ENCODE measurements at regions not wholly inside any gene's neighbourhood (a gene's known extent, or its start where the extent isn't known, plus 50 kb on each side); places are given as distances from the start of the nearest gene placed in this dataset.

DNA sequence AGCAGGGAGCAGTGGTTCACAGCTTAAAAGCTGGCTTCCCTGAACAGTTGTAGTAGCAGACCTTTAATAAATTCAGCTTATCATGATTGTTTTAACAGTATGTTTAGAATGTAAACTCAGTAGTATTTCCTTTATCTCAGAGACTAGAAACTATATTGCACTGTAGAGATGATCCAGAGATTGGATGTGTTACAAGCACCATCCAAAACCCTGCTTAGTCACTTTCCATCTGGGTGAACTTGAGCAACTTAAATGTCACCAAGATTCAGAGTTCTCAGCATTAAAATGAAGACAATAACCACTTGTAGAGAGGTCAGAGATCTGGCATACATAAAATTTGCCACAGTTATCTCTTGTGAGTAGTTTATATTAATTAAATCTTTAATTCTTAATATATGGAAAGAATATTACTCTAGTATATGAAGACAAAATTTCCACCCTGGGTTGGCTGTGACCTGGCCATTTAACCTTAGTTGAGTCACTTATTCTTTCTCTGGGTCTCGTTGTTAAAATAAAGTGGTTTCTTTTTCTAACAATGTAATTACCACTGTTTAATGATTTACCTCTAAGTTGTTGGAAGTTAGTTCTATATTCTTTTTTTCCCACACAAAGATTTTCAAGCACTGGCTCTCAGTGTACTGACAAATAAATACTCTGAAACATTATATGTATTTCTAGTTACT is 239.2 kb upstream of the FKBP1C start:
- ATAC-seq (ENCODE audit: low read depth) (no peak), DNase-seq (ENCODE audit: low spot score) (no peak)
- Histone ChIP-seq H3K27me3 (ENCODE audit: insufficient read depth, poor library complexity, severe bottlenecking) (peaks cover 6% of the 10 kb centered on the region), H3K36me3 (ENCODE audit: low read depth) (no peaks in the 10 kb centered on the region), H3K27ac (ENCODE audit: poor library complexity, severe bottlenecking) (no peak overlapping the region), H3K4me3 (ENCODE audit: severe bottlenecking) (no peak overlapping the region), H3K9me3 (ENCODE audit: severe bottlenecking) (no peaks in the 10 kb centered on the region), H3K4me1 (ENCODE audit: insufficient read depth, poor library complexity, severe bottlenecking) (no peaks in the 10 kb centered on the region)
- TF ChIP-seq, protein P1, sequence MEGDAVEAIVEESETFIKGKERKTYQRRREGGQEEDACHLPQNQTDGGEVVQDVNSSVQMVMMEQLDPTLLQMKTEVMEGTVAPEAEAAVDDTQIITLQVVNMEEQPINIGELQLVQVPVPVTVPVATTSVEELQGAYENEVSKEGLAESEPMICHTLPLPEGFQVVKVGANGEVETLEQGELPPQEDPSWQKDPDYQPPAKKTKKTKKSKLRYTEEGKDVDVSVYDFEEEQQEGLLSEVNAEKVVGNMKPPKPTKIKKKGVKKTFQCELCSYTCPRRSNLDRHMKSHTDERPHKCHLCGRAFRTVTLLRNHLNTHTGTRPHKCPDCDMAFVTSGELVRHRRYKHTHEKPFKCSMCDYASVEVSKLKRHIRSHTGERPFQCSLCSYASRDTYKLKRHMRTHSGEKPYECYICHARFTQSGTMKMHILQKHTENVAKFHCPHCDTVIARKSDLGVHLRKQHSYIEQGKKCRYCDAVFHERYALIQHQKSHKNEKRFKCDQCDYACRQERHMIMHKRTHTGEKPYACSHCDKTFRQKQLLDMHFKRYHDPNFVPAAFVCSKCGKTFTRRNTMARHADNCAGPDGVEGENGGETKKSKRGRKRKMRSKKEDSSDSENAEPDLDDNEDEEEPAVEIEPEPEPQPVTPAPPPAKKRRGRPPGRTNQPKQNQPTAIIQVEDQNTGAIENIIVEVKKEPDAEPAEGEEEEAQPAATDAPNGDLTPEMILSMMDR (IDR thresholded peaks at IDR 0.05; ENCODE audit: poor library complexity, severe bottlenecking): no peak

DNA sequence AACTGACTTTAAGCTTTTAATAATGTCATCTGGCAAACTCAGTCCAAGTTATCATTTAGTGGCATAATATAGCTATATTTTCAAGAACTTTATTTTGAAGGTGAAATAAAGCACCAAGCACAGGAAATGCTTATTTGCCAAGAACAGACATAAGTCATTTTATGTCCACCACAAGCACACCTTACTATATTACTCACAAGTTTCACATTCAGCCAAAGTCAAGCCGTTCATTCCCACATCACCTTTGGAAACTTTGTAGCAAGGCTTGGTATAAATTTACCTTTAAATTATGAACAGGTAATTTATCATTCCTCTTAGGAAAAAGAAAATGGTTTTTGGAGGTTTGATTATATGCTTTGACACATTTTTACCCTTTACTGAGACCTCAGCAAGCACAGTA is 236.8 kb upstream of the FKBP1C start:
- Histone ChIP-seq H3K9me3 (ENCODE audit: severe bottlenecking) (no peaks in the 10 kb centered on the region), H3K4me3 (ENCODE audit: severe bottlenecking) (no peak overlapping the region), H3K27me3 (ENCODE audit: insufficient read depth, poor library complexity, severe bottlenecking) (peaks cover 6% of the 10 kb centered on the region), H3K27ac (ENCODE audit: poor library complexity, severe bottlenecking) (no peak overlapping the region), H3K36me3 (ENCODE audit: low read depth) (no peaks in the 10 kb centered on the region), H3K4me1 (ENCODE audit: insufficient read depth, poor library complexity, severe bottlenecking) (no peaks in the 10 kb centered on the region)
- TF ChIP-seq, protein P1 (IDR thresholded peaks at IDR 0.05; ENCODE audit: poor library complexity, severe bottlenecking): no peak
- ATAC-seq (ENCODE audit: low read depth) (no peak), DNase-seq (ENCODE audit: low spot score) (no peak)

DNA sequence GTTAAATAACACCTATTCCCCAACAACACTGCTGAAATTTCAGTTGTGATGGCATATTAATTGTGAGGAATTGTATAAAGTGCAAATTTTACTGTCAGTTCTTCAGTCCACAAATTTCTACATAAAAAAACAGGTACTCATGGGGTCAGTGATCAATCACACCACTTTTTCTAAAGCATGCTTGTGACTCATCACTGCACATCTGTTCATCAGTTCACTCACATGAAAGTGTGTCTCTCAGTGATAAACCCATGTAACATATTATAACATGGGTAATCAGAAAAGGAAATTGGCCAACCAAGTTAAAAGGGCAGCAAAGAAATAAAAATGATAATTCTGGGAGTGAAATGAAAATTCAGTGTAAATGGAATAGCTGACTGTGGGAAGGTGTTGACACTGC is 234.7 kb upstream of the FKBP1C start:
- no peak for DNase-seq (ENCODE audit: low spot score)
- no peak overlapping the region for H3K4me3 ChIP-seq (ENCODE audit: severe bottlenecking)
- no peak for ATAC-seq (ENCODE audit: low read depth)

DNA sequence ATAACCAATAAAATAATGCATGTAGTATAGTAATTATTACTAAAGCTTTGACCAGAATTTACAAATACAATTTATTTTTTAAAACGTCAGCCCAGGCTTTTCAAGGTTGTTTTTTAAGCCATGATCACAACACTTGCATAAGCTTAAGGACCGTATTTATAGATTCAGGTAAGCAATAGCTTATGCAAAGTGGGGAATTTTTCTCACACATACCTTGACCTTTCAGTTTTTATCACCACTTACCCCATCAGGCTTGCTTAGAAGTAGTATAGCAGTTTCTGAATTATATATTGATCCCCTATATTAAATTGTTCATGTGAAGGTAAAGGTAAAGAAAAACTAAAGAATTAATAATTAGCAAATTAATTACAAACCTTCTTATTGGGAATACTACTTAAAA is 232.3 kb upstream of the FKBP1C start:
- Histone ChIP-seq H3K36me3 (ENCODE audit: low read depth) (no peaks in the 10 kb centered on the region), H3K27ac (ENCODE audit: poor library complexity, severe bottlenecking) (no peak overlapping the region), H3K9me3 (ENCODE audit: severe bottlenecking) (no peaks in the 10 kb centered on the region), H3K27me3 (ENCODE audit: insufficient read depth, poor library complexity, severe bottlenecking) (no peaks in the 10 kb centered on the region), H3K4me1 (ENCODE audit: insufficient read depth, poor library complexity, severe bottlenecking) (no peaks in the 10 kb centered on the region), H3K4me3 (ENCODE audit: severe bottlenecking) (no peak overlapping the region)
- ATAC-seq (ENCODE audit: low read depth) (no peak), DNase-seq (ENCODE audit: low spot score) (no peak)
- TF ChIP-seq, protein P1 (IDR thresholded peaks at IDR 0.05; ENCODE audit: poor library complexity, severe bottlenecking): no peak

More for the DNA sequence above, 234.7 kb upstream of the FKBP1C start:
- Histone ChIP-seq H3K9me3 (ENCODE audit: severe bottlenecking) (no peaks in the 10 kb centered on the region), H3K36me3 (ENCODE audit: low read depth) (no peaks in the 10 kb centered on the region), H3K4me1 (ENCODE audit: insufficient read depth, poor library complexity, severe bottlenecking) (no peaks in the 10 kb centered on the region), H3K27ac (ENCODE audit: poor library complexity, severe bottlenecking) (no peak overlapping the region), H3K27me3 (ENCODE audit: insufficient read depth, poor library complexity, severe bottlenecking) (peaks cover 3% of the 10 kb centered on the region)
- TF ChIP-seq, protein P1 (IDR thresholded peaks at IDR 0.05; ENCODE audit: poor library complexity, severe bottlenecking): no peak

DNA sequence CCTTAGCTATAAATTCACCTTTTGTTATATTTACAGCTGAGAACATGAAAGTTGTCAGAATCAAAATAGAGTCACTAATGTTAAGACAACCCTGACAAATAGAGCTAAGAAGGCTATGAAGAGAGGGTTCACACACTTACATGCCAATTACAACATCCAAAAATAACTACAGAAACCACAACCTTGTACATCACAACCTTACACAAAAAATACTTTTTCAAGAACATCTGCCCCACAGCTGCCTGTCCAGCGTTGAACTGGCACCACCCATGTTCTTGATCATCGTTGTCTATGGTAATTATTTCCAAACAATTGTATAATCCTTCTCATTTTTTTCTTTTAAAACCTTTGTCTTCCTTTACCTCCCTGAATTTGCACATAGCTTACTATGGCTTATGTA is 231.2 kb upstream of the FKBP1C start:
- DNase-seq (ENCODE audit: low spot score): no peak
- Histone ChIP-seq H3K4me1 (ENCODE audit: insufficient read depth, poor library complexity, severe bottlenecking) (no peaks in the 10 kb centered on the region), H3K9me3 (ENCODE audit: severe bottlenecking) (no peaks in the 10 kb centered on the region), H3K36me3 (ENCODE audit: low read depth) (no peaks in the 10 kb centered on the region), H3K4me3 (ENCODE audit: severe bottlenecking) (no peak overlapping the region), H3K27me3 (ENCODE audit: insufficient read depth, poor library complexity, severe bottlenecking) (no peaks in the 10 kb centered on the region), H3K27ac (ENCODE audit: poor library complexity, severe bottlenecking) (no peak overlapping the region)
- TF ChIP-seq, protein P1 (IDR thresholded peaks at IDR 0.05; ENCODE audit: poor library complexity, severe bottlenecking): no peak
- ATAC-seq (ENCODE audit: low read depth): no peak
